22Rv1 (cell line): ENCODE measurements at regions not wholly inside any gene's neighbourhood (a gene's known extent, or its start where the extent isn't known, plus 50 kb on each side); places are given as distances from the start of the nearest gene placed in this dataset.

Experiments used
- ZFX ChIP-seq: fragments of 450-650 bp; IDR thresholded peaks from 2 replicates; pipeline ENCODE4 v1.6.1; 2017; ENCODE audit warnings: antibody characterized with exemption, borderline replicate concordance
- TF ChIP-seq, protein P1 (sequence below): fragments of 450-650 bp; IDR thresholded peaks from 2 replicates; pipeline ENCODE4 v1.5.1; 2017; ENCODE audit warnings: mild to moderate bottlenecking

- TF ChIP-seq, protein P1, sequence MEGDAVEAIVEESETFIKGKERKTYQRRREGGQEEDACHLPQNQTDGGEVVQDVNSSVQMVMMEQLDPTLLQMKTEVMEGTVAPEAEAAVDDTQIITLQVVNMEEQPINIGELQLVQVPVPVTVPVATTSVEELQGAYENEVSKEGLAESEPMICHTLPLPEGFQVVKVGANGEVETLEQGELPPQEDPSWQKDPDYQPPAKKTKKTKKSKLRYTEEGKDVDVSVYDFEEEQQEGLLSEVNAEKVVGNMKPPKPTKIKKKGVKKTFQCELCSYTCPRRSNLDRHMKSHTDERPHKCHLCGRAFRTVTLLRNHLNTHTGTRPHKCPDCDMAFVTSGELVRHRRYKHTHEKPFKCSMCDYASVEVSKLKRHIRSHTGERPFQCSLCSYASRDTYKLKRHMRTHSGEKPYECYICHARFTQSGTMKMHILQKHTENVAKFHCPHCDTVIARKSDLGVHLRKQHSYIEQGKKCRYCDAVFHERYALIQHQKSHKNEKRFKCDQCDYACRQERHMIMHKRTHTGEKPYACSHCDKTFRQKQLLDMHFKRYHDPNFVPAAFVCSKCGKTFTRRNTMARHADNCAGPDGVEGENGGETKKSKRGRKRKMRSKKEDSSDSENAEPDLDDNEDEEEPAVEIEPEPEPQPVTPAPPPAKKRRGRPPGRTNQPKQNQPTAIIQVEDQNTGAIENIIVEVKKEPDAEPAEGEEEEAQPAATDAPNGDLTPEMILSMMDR, result no peak
- TF ChIP-seq ZFX, result no peak
Measured at GRCh38 chr5:162230348-162230747, 162.8 kb downstream of the GABRG2 start.
